KBM-7 (cell line): ENCODE measurements at regions not wholly inside any gene's neighbourhood (a gene's known extent, or its start where the extent isn't known, plus 50 kb on each side); places are given as distances from the start of the nearest gene placed in this dataset.
"Not testable (repeated sequence)": the region's sequence is repeated elsewhere in the genome, so short reads cannot be mapped to it uniquely, and the experiment has no call there.

Experiments
- DNase-seq: peaks from one replicate; pipeline ENCODE4 v3.0.0-alpha.2; 2015
- in situ Hi-C: fragments of 300-500 bp; cut with MboI; formaldehyde crosslinking; loops from 2 replicates; pipeline ENCODE4 v1.14.3; 2020; ENCODE audit warnings: low sequenced_read_pairs, low pct_unique_long_range_greater_than_20kb, mixed read lengths

GRCh38 chr3:159277814-159278213, 476.0 kb downstream of the MFSD1 start:
- no peak for DNase-seq
- in situ Hi-C loops = no loop called here

GRCh38 chr3:159280386-159281191, 478.7 kb downstream of the MFSD1 start:
- in situ Hi-C loops = no loop called here
- DNase-seq = no peak

- in situ Hi-C loops = no loop called here
- no peak for DNase-seq
Observed at GRCh38 chr3:159293493-159293892, 491.6 kb downstream of the MFSD1 start.

GRCh38 chr3:159301961-159302360, 500.1 kb downstream of the MFSD1 start:
- DNase-seq = no peak
- in situ Hi-C loops = no loop called here

- in situ Hi-C loops = no loop called here
- no peak for DNase-seq
Observed at GRCh38 chr3:159305017-159305416, 503.2 kb downstream of the MFSD1 start.

- in situ Hi-C loops, DNase-seq: not testable (repeated sequence)
Observed at GRCh38 chr3:159316706-159317105, 514.9 kb downstream of the MFSD1 start.

- in situ Hi-C loops = no loop called here
- DNase-seq = no peak
Observed at GRCh38 chr3:159319156-159319555, 517.3 kb downstream of the MFSD1 start.

GRCh38 chr3:159322322-159322939, 520.6 kb downstream of the MFSD1 start:
- in situ Hi-C loops = no loop called here
- peak; percentile 57 for DNase-seq

- in situ Hi-C loops = no loop called here
- no peak for DNase-seq
Observed at GRCh38 chr3:159323848-159324247, 522.0 kb downstream of the MFSD1 start.

GRCh38 chr3:159326998-159327397, 525.1 kb downstream of the MFSD1 start:
- in situ Hi-C loops = no loop called here
- no peak for DNase-seq

- in situ Hi-C loops = no loop called here
Observed at GRCh38 chr3:159332535-159333099, 530.8 kb downstream of the MFSD1 start.

GRCh38 chr3:159339131-159339530, 537.3 kb downstream of the MFSD1 start:
- in situ Hi-C loops = no loop called here
- DNase-seq = no peak

More at GRCh38 chr3:159332535-159333099, 530.8 kb downstream of the MFSD1 start:
- DNase-seq = no peak

GRCh38 chr3:159340877-159341500, 539.1 kb downstream of the MFSD1 start:
- in situ Hi-C loops = no loop called here
- no peak for DNase-seq

- no peak for DNase-seq
- in situ Hi-C loops = no loop called here
Observed at GRCh38 chr3:159346271-159346903, 544.5 kb downstream of the MFSD1 start.

GRCh38 chr3:159348431-159348830, 546.6 kb downstream of the MFSD1 start:
- in situ Hi-C loops = no loop called here
- DNase-seq = no peak

GRCh38 chr3:159356606-159357005, 554.8 kb downstream of the MFSD1 start:
- no peak for DNase-seq
- in situ Hi-C loops = no loop called here

- DNase-seq = no peak
- in situ Hi-C loops = no loop called here
Observed at GRCh38 chr3:159364511-159364910, 562.7 kb downstream of the MFSD1 start.

- in situ Hi-C loops = no loop called here
- DNase-seq = no peak
Observed at GRCh38 chr3:159366476-159366875, 564.6 kb downstream of the MFSD1 start.

GRCh38 chr3:159371961-159372360, 570.1 kb downstream of the MFSD1 start:
- in situ Hi-C loops = no loop called here
- DNase-seq = no peak
